WTC11 (cell line): ENCODE measurements at regions not wholly inside any gene's neighbourhood (a gene's known extent, or its start where the extent isn't known, plus 50 kb on each side); places are given as distances from the start of the nearest gene placed in this dataset.

ENCODE experiments used
- ATAC-seq: fragments of 200-7000 bp; cut with Tn5 transposase; 2 replicates; pipeline ENCODE4 v1.10.0; 2021; ENCODE audit warnings: mild to moderate bottlenecking, moderate library complexity
- CTCF ChIA-PET: fragments of 300-600 bp; sonication (Branson Sonifier 250); formaldehyde crosslinking; loops from one replicate; lab custom pipeline; 2021; ENCODE audit warnings: antibody characterized with exemption; lab: Charles Lee
- POLR2A ChIA-PET: fragments of 350-600 bp; sonication (Branson Sonifier 250); formaldehyde crosslinking; loops from one replicate; lab custom pipeline; 2021; ENCODE audit warnings: antibody characterized with exemption; lab: Charles Lee
- DNase-seq: peaks from one replicate; pipeline ENCODE4 v3.0.0; 2021; ENCODE audit warnings: low spot score
- H3K27ac Mint-ChIP-seq: 2 replicates; pipeline ENCODE4 v1.8.0; 2021; ENCODE audit warnings: mixed read lengths
- H3K27me3 Mint-ChIP-seq: 2 replicates; pipeline ENCODE4 v1.8.0; 2021; ENCODE audit warnings: low read depth, mild to moderate bottlenecking, moderate library complexity, mixed read lengths
- H3K36me3 Mint-ChIP-seq: 2 replicates; pipeline ENCODE4 v1.8.0; 2021; ENCODE audit warnings: mixed read lengths
- H3K4me1 Mint-ChIP-seq: 2 replicates; pipeline ENCODE4 v1.8.0; 2022; ENCODE audit warnings: mixed read lengths
- H3K4me3 Mint-ChIP-seq: 2 replicates; pipeline ENCODE4 v1.8.0; 2021; ENCODE audit warnings: mild to moderate bottlenecking, moderate library complexity, mixed read lengths
- H3K9me3 Mint-ChIP-seq: 2 replicates; pipeline ENCODE4 v1.8.0; 2021; ENCODE audit warnings: mixed read lengths
- ATF1 ChIP-seq: sonication (generic); formaldehyde crosslinking; IDR thresholded peaks from 2 replicates; pipeline ENCODE4 v1.8.1; 2023; ENCODE audit warnings: mild to moderate bottlenecking, moderate library complexity, missing genetic modification reagents
- ETV6 ChIP-seq: sonication (generic); formaldehyde crosslinking; IDR thresholded peaks from 2 replicates; pipeline ENCODE4 v1.8.1; 2022; ENCODE audit warnings: mild to moderate bottlenecking, missing genetic modification reagents
- FOXK1 ChIP-seq: sonication (generic); formaldehyde crosslinking; IDR thresholded peaks from 2 replicates; pipeline ENCODE4 v1.8.0; 2022; ENCODE audit warnings: mild to moderate bottlenecking, moderate library complexity, missing genetic modification reagents
- GABPB1 ChIP-seq: sonication (generic); formaldehyde crosslinking; IDR thresholded peaks from 2 replicates; pipeline ENCODE4 v1.8.1; 2023; ENCODE audit warnings: mild to moderate bottlenecking, missing genetic modification reagents
- GRHL2 ChIP-seq: fragments of 250-450 bp; sonication (Bioruptor Pico); IDR thresholded peaks from 2 replicates; pipeline ENCODE4 v1.8.0; 2022; ENCODE audit warnings: mild to moderate bottlenecking, moderate library complexity; ENCODE audit not compliant: insufficient replicate concordance, severe bottlenecking
- MYBL2 ChIP-seq: sonication (generic); formaldehyde crosslinking; IDR thresholded peaks from 2 replicates; pipeline ENCODE4 v1.8.1; 2023; ENCODE audit warnings: mild to moderate bottlenecking, moderate library complexity, missing genetic modification reagents
- NFE2L1 ChIP-seq: sonication (generic); formaldehyde crosslinking; IDR thresholded peaks from 2 replicates; pipeline ENCODE4 v1.8.1; 2023; ENCODE audit warnings: missing genetic modification reagents
- NFYB ChIP-seq: sonication (generic); formaldehyde crosslinking; conservative IDR thresholded peaks from 2 replicates; pipeline ENCODE4 v1.8.0; 2022; ENCODE audit warnings: low read depth, missing genetic modification reagents
- NR1H2 ChIP-seq: sonication (generic); formaldehyde crosslinking; IDR thresholded peaks from 2 replicates; pipeline ENCODE4 v1.9.0; 2021; ENCODE audit warnings: mild to moderate bottlenecking, moderate library complexity, missing genetic modification reagents
- NR3C1 ChIP-seq: sonication (generic); formaldehyde crosslinking; conservative IDR thresholded peaks from 2 replicates; pipeline ENCODE4 v1.8.1; 2023; ENCODE audit warnings: low read depth, mild to moderate bottlenecking, missing genetic modification reagents
- RORB ChIP-seq: fragments of 250-450 bp; sonication (Bioruptor Pico); IDR thresholded peaks from 2 replicates; pipeline ENCODE4 v1.9.0; 2021; ENCODE audit warnings: mild to moderate bottlenecking
- ZNF138 ChIP-seq: sonication (generic); formaldehyde crosslinking; conservative IDR thresholded peaks from 2 replicates; pipeline ENCODE4 v1.8.1; 2022; ENCODE audit warnings: mild to moderate bottlenecking, moderate library complexity, missing genetic modification reagents
- ZNF263 ChIP-seq: sonication (generic); formaldehyde crosslinking; IDR thresholded peaks from 2 replicates; pipeline ENCODE4 v1.8.1; 2022; ENCODE audit warnings: low read depth, mild to moderate bottlenecking, moderate library complexity, missing genetic modification reagents
- ZNF317 ChIP-seq: sonication (generic); formaldehyde crosslinking; IDR thresholded peaks from 2 replicates; pipeline ENCODE4 v1.8.1; 2023; ENCODE audit warnings: low read depth, mild to moderate bottlenecking, moderate library complexity, missing genetic modification reagents, borderline replicate concordance
- ZNF671 ChIP-seq: fragments of 250-450 bp; sonication (Bioruptor Pico); IDR thresholded peaks from 2 replicates; pipeline ENCODE4 v1.8.0; 2021; ENCODE audit warnings: mild to moderate bottlenecking
- TF ChIP-seq, protein P1 (sequence below): sonication (generic); formaldehyde crosslinking; conservative IDR thresholded peaks from 2 replicates; pipeline ENCODE4 v1.8.1; 2023; ENCODE audit warnings: mild to moderate bottlenecking, low read depth, missing genetic modification reagents, moderate library complexity
- TF ChIP-seq, protein P2 (sequence below): sonication (generic); formaldehyde crosslinking; IDR thresholded peaks from 2 replicates; pipeline ENCODE4 v1.8.1; 2023; ENCODE audit warnings: mild to moderate bottlenecking, missing genetic modification reagents, borderline replicate concordance
- TF ChIP-seq, protein P3 (sequence below): fragments of 250-450 bp; sonication (Bioruptor Pico); IDR thresholded peaks from 2 replicates; pipeline ENCODE4 v1.9.0; 2021; ENCODE audit warnings: mild to moderate bottlenecking, borderline replicate concordance
- TF ChIP-seq, protein P4 (sequence below): fragments of 250-450 bp; sonication (Bioruptor Pico); conservative IDR thresholded peaks from 2 replicates; pipeline ENCODE4 v1.9.0; 2021; ENCODE audit warnings: mild to moderate bottlenecking
- TF ChIP-seq, protein P5 (sequence below): sonication (generic); formaldehyde crosslinking; IDR thresholded peaks from 2 replicates; pipeline ENCODE4 v1.8.1; 2023; ENCODE audit warnings: mild to moderate bottlenecking, missing genetic modification reagents, moderate library complexity

DNA sequence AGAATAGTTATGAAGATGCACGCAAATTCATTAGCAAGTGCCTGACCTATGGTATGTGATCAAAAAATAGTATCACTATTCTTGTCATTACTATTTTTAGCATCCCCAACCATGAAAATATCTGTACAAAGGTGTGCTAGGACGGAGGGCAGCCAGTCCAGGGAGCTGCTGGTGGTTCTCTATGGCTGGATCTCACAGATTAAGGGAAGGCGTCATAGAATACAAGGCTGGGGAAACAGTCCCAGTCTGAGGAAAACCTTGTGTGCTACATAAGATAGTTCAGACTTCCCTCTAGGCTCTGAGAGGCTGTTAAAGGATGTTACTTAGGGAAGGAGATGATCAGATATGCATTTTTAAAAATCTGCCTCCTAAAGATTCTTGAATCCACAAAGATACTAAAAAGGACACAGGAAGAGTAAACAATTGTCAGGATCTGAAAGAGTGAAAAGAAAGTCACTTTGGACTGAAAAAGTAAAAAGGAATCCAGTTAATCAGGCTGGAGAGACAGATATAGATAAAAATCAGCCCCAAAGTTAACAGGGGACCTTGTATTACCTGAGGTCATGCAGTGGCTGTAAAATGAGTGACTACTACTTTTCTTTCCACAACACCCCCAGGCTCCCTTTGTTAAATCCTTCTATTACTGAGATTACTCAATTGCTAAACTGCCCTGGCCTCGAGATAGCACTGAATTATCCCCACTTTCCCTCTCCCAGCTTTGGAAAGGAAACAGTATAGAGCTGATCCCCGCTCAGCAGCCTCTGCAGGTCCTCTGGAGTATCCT, 108.6 kb downstream of the MAB21L3 start (continued):
- TF ChIP-seq ZNF317 (CRISPR knock-in tag): no peak
- TF ChIP-seq NFYB: no peak
- no peak for TF ChIP-seq GRHL2 (CRISPR knock-in tag)
- no peak for TF ChIP-seq FOXK1 (CRISPR knock-in tag)
- no peak for TF ChIP-seq NR3C1

DNA sequence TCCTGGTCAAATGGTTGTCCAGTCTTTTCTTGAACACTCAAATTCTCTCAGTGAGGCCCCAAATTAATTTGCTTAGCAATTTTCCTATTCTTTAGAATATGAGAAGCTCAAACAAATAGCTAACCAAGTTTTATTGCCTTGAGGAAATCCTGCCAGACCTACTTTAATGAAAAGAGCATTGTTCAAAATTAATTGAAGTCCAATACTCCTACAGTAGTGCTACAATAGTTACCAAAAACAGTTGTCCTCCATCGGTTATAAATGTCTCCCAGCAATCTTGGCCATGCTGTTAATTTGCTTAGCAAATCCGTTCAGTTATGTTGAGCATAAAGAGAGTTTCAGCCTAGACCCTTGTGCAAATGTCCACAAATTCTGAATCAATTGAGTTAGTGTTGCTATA, 112.9 kb downstream of the MAB21L3 start:
- ATAC-seq: no peak
- no peak overlapping the region for H3K4me3 Mint-ChIP-seq
- ChIA-PET CTCF (no interaction called here), POLR2A (interaction anchor here (0.6 kb wide), 1 partner anchor 1455 kb away, joined by 3 read pairs; no protein-coding TSS in a partner anchor)
- no peak overlapping the region for H3K27ac Mint-ChIP-seq
- H3K36me3 Mint-ChIP-seq: no peaks in the 10 kb centered on the region
- no peak for DNase-seq
- no peaks in the 10 kb centered on the region for H3K9me3 Mint-ChIP-seq
- TF ChIP-seq GABPB1 (CRISPR knock-in tag): no peak
- TF ChIP-seq, protein P1, sequence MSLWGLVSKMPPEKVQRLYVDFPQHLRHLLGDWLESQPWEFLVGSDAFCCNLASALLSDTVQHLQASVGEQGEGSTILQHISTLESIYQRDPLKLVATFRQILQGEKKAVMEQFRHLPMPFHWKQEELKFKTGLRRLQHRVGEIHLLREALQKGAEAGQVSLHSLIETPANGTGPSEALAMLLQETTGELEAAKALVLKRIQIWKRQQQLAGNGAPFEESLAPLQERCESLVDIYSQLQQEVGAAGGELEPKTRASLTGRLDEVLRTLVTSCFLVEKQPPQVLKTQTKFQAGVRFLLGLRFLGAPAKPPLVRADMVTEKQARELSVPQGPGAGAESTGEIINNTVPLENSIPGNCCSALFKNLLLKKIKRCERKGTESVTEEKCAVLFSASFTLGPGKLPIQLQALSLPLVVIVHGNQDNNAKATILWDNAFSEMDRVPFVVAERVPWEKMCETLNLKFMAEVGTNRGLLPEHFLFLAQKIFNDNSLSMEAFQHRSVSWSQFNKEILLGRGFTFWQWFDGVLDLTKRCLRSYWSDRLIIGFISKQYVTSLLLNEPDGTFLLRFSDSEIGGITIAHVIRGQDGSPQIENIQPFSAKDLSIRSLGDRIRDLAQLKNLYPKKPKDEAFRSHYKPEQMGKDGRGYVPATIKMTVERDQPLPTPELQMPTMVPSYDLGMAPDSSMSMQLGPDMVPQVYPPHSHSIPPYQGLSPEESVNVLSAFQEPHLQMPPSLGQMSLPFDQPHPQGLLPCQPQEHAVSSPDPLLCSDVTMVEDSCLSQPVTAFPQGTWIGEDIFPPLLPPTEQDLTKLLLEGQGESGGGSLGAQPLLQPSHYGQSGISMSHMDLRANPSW: no peak
- no peak for TF ChIP-seq MYBL2 (CRISPR knock-in tag)
- no peak for TF ChIP-seq RORB (CRISPR knock-in tag)
- TF ChIP-seq, all 79 proteins: peak for 0
- Mint-ChIP-seq H3K4me1 (peaks cover 10% of the 10 kb centered on the region), H3K27me3 (no peaks in the 10 kb centered on the region)

DNA sequence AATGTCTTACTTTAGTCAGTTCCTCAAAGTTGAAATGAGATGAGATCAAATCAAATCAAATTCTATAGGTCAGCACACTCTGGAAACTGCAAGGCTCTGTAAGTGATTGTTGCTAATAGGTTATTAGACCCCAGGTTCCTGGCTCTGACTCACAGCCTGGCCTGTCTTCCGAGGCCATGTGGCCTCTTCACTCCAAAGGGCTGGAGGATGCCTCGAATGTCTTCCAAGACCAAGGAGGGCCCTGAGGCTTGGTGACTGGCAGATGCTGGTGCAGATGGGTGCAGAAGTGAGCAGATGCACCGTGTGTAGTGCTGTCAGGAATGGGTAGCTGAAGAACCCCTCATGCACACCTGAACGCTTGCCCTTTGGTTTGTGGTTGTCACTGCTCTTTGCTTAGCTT, 113.4 kb downstream of the MAB21L3 start:
- ATAC-seq (no peak), DNase-seq (no peak)
- Mint-ChIP-seq H3K4me3 (no peak overlapping the region), H3K36me3 (no peaks in the 10 kb centered on the region), H3K27me3 (no peaks in the 10 kb centered on the region), H3K9me3 (no peaks in the 10 kb centered on the region), H3K27ac (no peak overlapping the region), H3K4me1 (peaks cover 10% of the 10 kb centered on the region)
- POLR2A ChIA-PET: no interaction called here
- CTCF ChIA-PET: interaction anchor here (1.2 kb wide), 1 partner anchor 274 kb away, joined by 3 read pairs; no protein-coding TSS in a partner anchor
- TF ChIP-seq, protein P2, sequence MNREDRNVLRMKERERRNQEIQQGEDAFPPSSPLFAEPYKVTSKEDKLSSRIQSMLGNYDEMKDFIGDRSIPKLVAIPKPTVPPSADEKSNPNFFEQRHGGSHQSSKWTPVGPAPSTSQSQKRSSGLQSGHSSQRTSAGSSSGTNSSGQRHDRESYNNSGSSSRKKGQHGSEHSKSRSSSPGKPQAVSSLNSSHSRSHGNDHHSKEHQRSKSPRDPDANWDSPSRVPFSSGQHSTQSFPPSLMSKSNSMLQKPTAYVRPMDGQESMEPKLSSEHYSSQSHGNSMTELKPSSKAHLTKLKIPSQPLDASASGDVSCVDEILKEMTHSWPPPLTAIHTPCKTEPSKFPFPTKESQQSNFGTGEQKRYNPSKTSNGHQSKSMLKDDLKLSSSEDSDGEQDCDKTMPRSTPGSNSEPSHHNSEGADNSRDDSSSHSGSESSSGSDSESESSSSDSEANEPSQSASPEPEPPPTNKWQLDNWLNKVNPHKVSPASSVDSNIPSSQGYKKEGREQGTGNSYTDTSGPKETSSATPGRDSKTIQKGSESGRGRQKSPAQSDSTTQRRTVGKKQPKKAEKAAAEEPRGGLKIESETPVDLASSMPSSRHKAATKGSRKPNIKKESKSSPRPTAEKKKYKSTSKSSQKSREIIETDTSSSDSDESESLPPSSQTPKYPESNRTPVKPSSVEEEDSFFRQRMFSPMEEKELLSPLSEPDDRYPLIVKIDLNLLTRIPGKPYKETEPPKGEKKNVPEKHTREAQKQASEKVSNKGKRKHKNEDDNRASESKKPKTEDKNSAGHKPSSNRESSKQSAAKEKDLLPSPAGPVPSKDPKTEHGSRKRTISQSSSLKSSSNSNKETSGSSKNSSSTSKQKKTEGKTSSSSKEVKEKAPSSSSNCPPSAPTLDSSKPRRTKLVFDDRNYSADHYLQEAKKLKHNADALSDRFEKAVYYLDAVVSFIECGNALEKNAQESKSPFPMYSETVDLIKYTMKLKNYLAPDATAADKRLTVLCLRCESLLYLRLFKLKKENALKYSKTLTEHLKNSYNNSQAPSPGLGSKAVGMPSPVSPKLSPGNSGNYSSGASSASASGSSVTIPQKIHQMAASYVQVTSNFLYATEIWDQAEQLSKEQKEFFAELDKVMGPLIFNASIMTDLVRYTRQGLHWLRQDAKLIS (CRISPR knock-in tag): no peak
- TF ChIP-seq MYBL2 (CRISPR knock-in tag) (no peak), ETV6 (CRISPR knock-in tag) (no peak), ZNF263 (no peak), NR1H2 (CRISPR knock-in tag) (no peak), ZNF138 (CRISPR knock-in tag) (no peak), ZNF671 (CRISPR knock-in tag) (no peak), NFE2L1 (CRISPR knock-in tag) (no peak), ATF1 (CRISPR knock-in tag) (no peak)
- TF ChIP-seq, protein P3, sequence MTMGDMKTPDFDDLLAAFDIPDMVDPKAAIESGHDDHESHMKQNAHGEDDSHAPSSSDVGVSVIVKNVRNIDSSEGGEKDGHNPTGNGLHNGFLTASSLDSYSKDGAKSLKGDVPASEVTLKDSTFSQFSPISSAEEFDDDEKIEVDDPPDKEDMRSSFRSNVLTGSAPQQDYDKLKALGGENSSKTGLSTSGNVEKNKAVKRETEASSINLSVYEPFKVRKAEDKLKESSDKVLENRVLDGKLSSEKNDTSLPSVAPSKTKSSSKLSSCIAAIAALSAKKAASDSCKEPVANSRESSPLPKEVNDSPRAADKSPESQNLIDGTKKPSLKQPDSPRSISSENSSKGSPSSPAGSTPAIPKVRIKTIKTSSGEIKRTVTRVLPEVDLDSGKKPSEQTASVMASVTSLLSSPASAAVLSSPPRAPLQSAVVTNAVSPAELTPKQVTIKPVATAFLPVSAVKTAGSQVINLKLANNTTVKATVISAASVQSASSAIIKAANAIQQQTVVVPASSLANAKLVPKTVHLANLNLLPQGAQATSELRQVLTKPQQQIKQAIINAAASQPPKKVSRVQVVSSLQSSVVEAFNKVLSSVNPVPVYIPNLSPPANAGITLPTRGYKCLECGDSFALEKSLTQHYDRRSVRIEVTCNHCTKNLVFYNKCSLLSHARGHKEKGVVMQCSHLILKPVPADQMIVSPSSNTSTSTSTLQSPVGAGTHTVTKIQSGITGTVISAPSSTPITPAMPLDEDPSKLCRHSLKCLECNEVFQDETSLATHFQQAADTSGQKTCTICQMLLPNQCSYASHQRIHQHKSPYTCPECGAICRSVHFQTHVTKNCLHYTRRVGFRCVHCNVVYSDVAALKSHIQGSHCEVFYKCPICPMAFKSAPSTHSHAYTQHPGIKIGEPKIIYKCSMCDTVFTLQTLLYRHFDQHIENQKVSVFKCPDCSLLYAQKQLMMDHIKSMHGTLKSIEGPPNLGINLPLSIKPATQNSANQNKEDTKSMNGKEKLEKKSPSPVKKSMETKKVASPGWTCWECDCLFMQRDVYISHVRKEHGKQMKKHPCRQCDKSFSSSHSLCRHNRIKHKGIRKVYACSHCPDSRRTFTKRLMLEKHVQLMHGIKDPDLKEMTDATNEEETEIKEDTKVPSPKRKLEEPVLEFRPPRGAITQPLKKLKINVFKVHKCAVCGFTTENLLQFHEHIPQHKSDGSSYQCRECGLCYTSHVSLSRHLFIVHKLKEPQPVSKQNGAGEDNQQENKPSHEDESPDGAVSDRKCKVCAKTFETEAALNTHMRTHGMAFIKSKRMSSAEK (CRISPR knock-in tag): no peak
- TF ChIP-seq, protein P4, sequence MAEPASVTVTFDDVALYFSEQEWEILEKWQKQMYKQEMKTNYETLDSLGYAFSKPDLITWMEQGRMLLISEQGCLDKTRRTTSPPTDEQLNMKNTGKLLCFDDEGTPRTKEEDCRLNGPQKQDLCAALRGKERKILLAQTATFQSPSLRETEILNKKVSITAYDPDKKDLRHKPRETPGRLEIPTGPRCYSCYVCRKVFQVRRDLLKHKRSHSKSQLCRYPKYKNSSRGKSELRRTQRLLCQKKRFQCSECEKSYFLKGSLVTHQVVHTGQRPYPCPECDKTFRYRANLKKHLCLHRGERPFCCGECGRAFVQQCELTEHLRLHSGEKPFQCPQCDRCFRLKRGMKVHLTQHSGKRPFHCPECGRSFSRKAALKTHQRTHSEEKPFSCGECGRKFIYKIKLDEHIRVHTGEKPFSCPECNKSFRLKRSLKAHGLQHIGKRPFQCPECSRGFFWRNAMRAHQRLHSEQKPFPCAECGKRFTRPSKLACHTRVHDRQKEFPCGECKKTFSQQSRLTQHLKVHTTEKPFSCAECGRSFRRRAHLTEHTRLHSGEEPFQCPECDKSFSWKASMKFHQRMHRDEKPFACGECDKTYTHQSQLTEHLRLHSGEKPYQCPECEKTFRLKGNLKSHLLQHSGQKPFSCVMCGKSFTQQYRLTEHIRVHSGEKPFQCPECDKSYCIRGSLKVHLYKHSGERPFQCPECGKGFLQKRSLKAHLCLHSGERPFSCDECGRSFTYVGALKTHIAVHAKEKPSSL (CRISPR knock-in tag): no peak
- TF ChIP-seq, protein P5, sequence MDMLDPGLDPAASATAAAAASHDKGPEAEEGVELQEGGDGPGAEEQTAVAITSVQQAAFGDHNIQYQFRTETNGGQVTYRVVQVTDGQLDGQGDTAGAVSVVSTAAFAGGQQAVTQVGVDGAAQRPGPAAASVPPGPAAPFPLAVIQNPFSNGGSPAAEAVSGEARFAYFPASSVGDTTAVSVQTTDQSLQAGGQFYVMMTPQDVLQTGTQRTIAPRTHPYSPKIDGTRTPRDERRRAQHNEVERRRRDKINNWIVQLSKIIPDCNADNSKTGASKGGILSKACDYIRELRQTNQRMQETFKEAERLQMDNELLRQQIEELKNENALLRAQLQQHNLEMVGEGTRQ (CRISPR knock-in tag): no peak
